Stimulated activated naive CD4-positive, alpha-beta T cell treated with Interleukin-2 at 50 U/mL for 16 hours (primary cell): ENCODE measurements at regions not wholly inside any gene's neighbourhood (a gene's known extent, or its start where the extent isn't known, plus 50 kb on each side); places are given as distances from the start of the nearest gene placed in this dataset.
"Not testable (repeated sequence)": the region's sequence is repeated elsewhere in the genome, so short reads cannot be mapped to it uniquely, and the experiment has no call there.

Experiments used
- DNase-seq: peaks from one replicate; lab custom pipeline; 2025; lab: John Stamatoyannopoulos, UW

GRCh38 chr10:83520386-83520785, 618.9 kb upstream of the GHITM start:
- DNase-seq = not testable (repeated sequence)

- DNase-seq = no peak
Observed at GRCh38 chr10:83522456-83522855, 616.9 kb upstream of the GHITM start.

GRCh38 chr10:83522881-83523386, 616.4 kb upstream of the GHITM start:
- DNase-seq = no peak

GRCh38 chr10:83527934-83528333, 611.4 kb upstream of the GHITM start:
- no peak for DNase-seq

GRCh38 chr10:83533290-83533689, 606.0 kb upstream of the GHITM start:
- no peak for DNase-seq

- no peak for DNase-seq
Observed at GRCh38 chr10:83536426-83536825, 602.9 kb upstream of the GHITM start.

- no peak for DNase-seq
Observed at GRCh38 chr10:83538047-83538446, 601.3 kb upstream of the GHITM start.

GRCh38 chr10:83539528-83540308, 599.6 kb upstream of the GHITM start:
- DNase-seq = no peak

- DNase-seq = no peak
Observed at GRCh38 chr10:83541046-83541445, 598.3 kb upstream of the GHITM start.

- DNase-seq = no peak
Observed at GRCh38 chr10:83542774-83543411, 596.4 kb upstream of the GHITM start.

- no peak for DNase-seq
Observed at GRCh38 chr10:83543691-83544462, 595.4 kb upstream of the GHITM start.

GRCh38 chr10:83545901-83546391, 593.4 kb upstream of the GHITM start:
- no peak for DNase-seq

GRCh38 chr10:83551190-83551589, 588.1 kb upstream of the GHITM start:
- DNase-seq = not testable (repeated sequence)

GRCh38 chr10:83553366-83553765, 585.9 kb upstream of the GHITM start:
- DNase-seq = no peak

- DNase-seq = no peak
Observed at GRCh38 chr10:83555264-83555663, 584.0 kb upstream of the GHITM start.

GRCh38 chr10:83562381-83562780, 576.9 kb upstream of the GHITM start:
- no peak for DNase-seq

- DNase-seq = no peak
Observed at GRCh38 chr10:83564889-83565588, 574.3 kb upstream of the GHITM start.

- DNase-seq = no peak
Observed at GRCh38 chr10:83572036-83572435, 567.3 kb upstream of the GHITM start.

- DNase-seq = no peak
Observed at GRCh38 chr10:83574770-83575169, 564.5 kb upstream of the GHITM start.

GRCh38 chr10:83577421-83577820, 561.9 kb upstream of the GHITM start:
- no peak for DNase-seq

GRCh38 chr10:83580373-83581012, 558.8 kb upstream of the GHITM start:
- DNase-seq = no peak
